GM18873 (cell line): ENCODE measurements at regions not wholly inside any gene's neighbourhood (a gene's known extent, or its start where the extent isn't known, plus 50 kb on each side); places are given as distances from the start of the nearest gene placed in this dataset.

Source experiments
- ATAC-seq: cut with Tn5 transposase; IDR thresholded peaks from one replicate; pipeline ENCODE4 v1.9.1; 2021; ENCODE audit warnings: mild to moderate bottlenecking, moderate library complexity, moderate number of reproducible peaks; ENCODE audit not compliant: unreplicated experiment, low FRiP score

- no peak for ATAC-seq
These were observed 237.0 kb upstream of the TPM1 start for GRCh38 chr15:62805502-62805901.

GRCh38 chr15:62807539-62808130, 234.9 kb upstream of the TPM1 start:
- ATAC-seq, result no peak

- ATAC-seq, result no peak
These were observed 233.2 kb upstream of the TPM1 start for GRCh38 chr15:62809115-62809967.

- no peak for ATAC-seq
These were observed 232.6 kb upstream of the TPM1 start for GRCh38 chr15:62809968-62810260.

- ATAC-seq, result no peak
These were observed 230.1 kb upstream of the TPM1 start for GRCh38 chr15:62812515-62812835.

GRCh38 chr15:62816342-62817069, 226.0 kb upstream of the TPM1 start:
- ATAC-seq, result no peak

GRCh38 chr15:62818691-62819090, 223.9 kb upstream of the TPM1 start:
- no peak for ATAC-seq

GRCh38 chr15:62821384-62822131, 221.0 kb upstream of the TPM1 start:
- ATAC-seq, result no peak

GRCh38 chr15:62822228-62822627, 220.3 kb upstream of the TPM1 start:
- no peak for ATAC-seq

- no peak for ATAC-seq
These were observed 219.0 kb upstream of the TPM1 start for GRCh38 chr15:62823561-62823960.

- ATAC-seq, result no peak
These were observed 218.2 kb upstream of the TPM1 start for GRCh38 chr15:62824111-62825015.

- ATAC-seq, result no peak
These were observed 217.4 kb upstream of the TPM1 start for GRCh38 chr15:62825191-62825590.

GRCh38 chr15:62826561-62826960, 216.0 kb upstream of the TPM1 start:
- no peak for ATAC-seq

GRCh38 chr15:62828364-62828763, 214.2 kb upstream of the TPM1 start:
- ATAC-seq, result no peak

GRCh38 chr15:62832231-62832630, 210.3 kb upstream of the TPM1 start:
- ATAC-seq, result no peak

GRCh38 chr15:62833646-62834045, 208.9 kb upstream of the TPM1 start:
- ATAC-seq, result no peak

- ATAC-seq, result no peak
These were observed 207.7 kb upstream of the TPM1 start for GRCh38 chr15:62834686-62835329.

- no peak for ATAC-seq
These were observed 207.2 kb upstream of the TPM1 start for GRCh38 chr15:62835351-62835750.

GRCh38 chr15:62835762-62836161, 206.8 kb upstream of the TPM1 start:
- ATAC-seq, result no peak
